NB4 (cell line): ENCODE measurements at regions not wholly inside any gene's neighbourhood (a gene's known extent, or its start where the extent isn't known, plus 50 kb on each side); places are given as distances from the start of the nearest gene placed in this dataset.

ENCODE experiments used
- CTCF ChIP-seq: IDR thresholded peaks from one replicate; pipeline ENCODE4 v1.5.1; 2012; ENCODE audit warnings: low read depth, low read length
- TF ChIP-seq, protein P1 (sequence below): IDR thresholded peaks from 2 replicates; pipeline ENCODE4 v1.6.1; 2011; ENCODE audit warnings: low read depth, low read length

DNA sequence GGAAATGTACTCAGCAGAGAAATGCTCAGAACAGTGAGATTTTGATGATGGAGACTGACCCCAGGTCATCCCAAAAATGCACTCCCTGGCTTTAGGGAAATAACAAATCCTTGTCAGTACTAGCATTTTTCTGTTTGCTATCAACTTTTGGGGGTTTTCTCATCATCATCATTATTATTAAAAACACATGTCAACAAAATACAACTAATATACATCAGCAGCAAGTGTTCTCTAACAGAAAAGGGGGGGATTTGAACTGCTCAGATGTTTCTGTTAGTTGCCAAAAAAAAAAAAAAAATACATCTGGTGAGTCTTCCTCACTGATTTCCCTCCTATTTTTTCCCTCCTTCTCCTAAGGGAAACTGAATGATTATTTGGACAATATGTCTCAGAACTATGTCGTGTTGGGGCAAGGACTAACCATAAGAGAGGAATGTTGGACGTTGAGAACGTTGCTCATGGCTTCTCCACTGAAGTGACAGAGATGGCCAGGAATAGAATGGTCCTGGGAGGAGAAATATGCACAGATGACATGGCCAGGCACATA is 230.0 kb upstream of the MCTP2 start:
- TF ChIP-seq CTCF, result no peak
- TF ChIP-seq, protein P1, sequence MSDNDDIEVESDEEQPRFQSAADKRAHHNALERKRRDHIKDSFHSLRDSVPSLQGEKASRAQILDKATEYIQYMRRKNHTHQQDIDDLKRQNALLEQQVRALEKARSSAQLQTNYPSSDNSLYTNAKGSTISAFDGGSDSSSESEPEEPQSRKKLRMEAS, result no peak
